ENCODE measurements at regions not wholly inside any gene's neighbourhood (a gene's known extent, or its start where the extent isn't known, plus 50 kb on each side); places are given as distances from the start of the nearest gene placed in this dataset.
A peak's percentile ranks its signal among the peaks of the same experiment; 100 is the strongest.

GRCh38 chr13:26881154-26881553, 120.6 kb upstream of the GPR12 start:
- no peaks in the 10 kb centered on the region for H3K36me3 Mint-ChIP-seq (ENCODE audit: low read depth)
- peaks cover 15% of the 10 kb centered on the region for H3K9me3 Mint-ChIP-seq
- H3K4me1 Mint-ChIP-seq, result peaks cover 6% of the 10 kb centered on the region
- no peak overlapping the region for H3K4me3 Mint-ChIP-seq
- peaks cover 16% of the 10 kb centered on the region for H3K27me3 Mint-ChIP-seq (ENCODE audit: low read depth)
- H3K27ac Mint-ChIP-seq (ENCODE audit: unreplicated experiment), result no peak overlapping the region
- DNase-seq (ENCODE audit: low read depth, low spot score), result no peak
- TF ChIP-seq CTCF (conservative IDR thresholded peaks at IDR 0.05), result no peak

- no peak overlapping the region for H3K27ac Mint-ChIP-seq (ENCODE audit: unreplicated experiment)
- H3K36me3 Mint-ChIP-seq (ENCODE audit: low read depth), result no peaks in the 10 kb centered on the region
- no peak for DNase-seq (ENCODE audit: low read depth, low spot score)
- H3K4me1 Mint-ChIP-seq, result peaks cover 6% of the 10 kb centered on the region
- peaks cover 13% of the 10 kb centered on the region for H3K27me3 Mint-ChIP-seq (ENCODE audit: low read depth)
- no peak for TF ChIP-seq CTCF (conservative IDR thresholded peaks at IDR 0.05)
- H3K9me3 Mint-ChIP-seq, result peaks cover 15% of the 10 kb centered on the region
- no peak overlapping the region for H3K4me3 Mint-ChIP-seq
Measured at GRCh38 chr13:26880735-26881134, 120.1 kb upstream of the GPR12 start.

GRCh38 chr13:26878438-26878837, 117.9 kb upstream of the GPR12 start:
- no peak for DNase-seq (ENCODE audit: low read depth, low spot score)
- peaks cover 11% of the 10 kb centered on the region for H3K27me3 Mint-ChIP-seq (ENCODE audit: low read depth)
- no peak overlapping the region for H3K27ac Mint-ChIP-seq (ENCODE audit: unreplicated experiment)
- H3K9me3 Mint-ChIP-seq, result peaks cover 11% of the 10 kb centered on the region
- H3K4me1 Mint-ChIP-seq, result peaks cover 6% of the 10 kb centered on the region
- no peaks in the 10 kb centered on the region for H3K36me3 Mint-ChIP-seq (ENCODE audit: low read depth)
- no peak for TF ChIP-seq CTCF (conservative IDR thresholded peaks at IDR 0.05)
- no peak overlapping the region for H3K4me3 Mint-ChIP-seq

GRCh38 chr13:26873386-26873698, 112.8 kb upstream of the GPR12 start:
- no peak for TF ChIP-seq CTCF (conservative IDR thresholded peaks at IDR 0.05)
- Mint-ChIP-seq H3K27ac (ENCODE audit: unreplicated experiment) (no peak overlapping the region), H3K4me1 (no peaks in the 10 kb centered on the region), H3K27me3 (ENCODE audit: low read depth) (peaks cover 23% of the 10 kb centered on the region), H3K9me3 (peaks cover 11% of the 10 kb centered on the region), H3K4me3 (no peak overlapping the region), H3K36me3 (ENCODE audit: low read depth) (no peaks in the 10 kb centered on the region)
- DNase-seq (ENCODE audit: low read depth, low spot score), result no peak

- peaks cover 8% of the 10 kb centered on the region for H3K9me3 Mint-ChIP-seq
- H3K4me3 Mint-ChIP-seq, result no peak overlapping the region
Measured at GRCh38 chr13:26872525-26873385, 112.2 kb upstream of the GPR12 start.

More at GRCh38 chr13:26872525-26873385, 112.2 kb upstream of the GPR12 start:
- Mint-ChIP-seq H3K4me1 (no peaks in the 10 kb centered on the region), H3K27me3 (ENCODE audit: low read depth) (peaks cover 19% of the 10 kb centered on the region), H3K27ac (ENCODE audit: unreplicated experiment) (no peak overlapping the region), H3K36me3 (ENCODE audit: low read depth) (no peaks in the 10 kb centered on the region)
- DNase-seq (ENCODE audit: low read depth, low spot score), result peak; percentile 77
- peak; percentile 85 for TF ChIP-seq CTCF (conservative IDR thresholded peaks at IDR 0.05)
